Ovary (tissue), 3 donors: ENCODE measurements at regions not wholly inside any gene's neighbourhood (a gene's known extent, or its start where the extent isn't known, plus 50 kb on each side); places are given as distances from the start of the nearest gene placed in this dataset.

Experiments used
- POLR2A ChIP-seq: fragments of 450-650 bp; IDR thresholded peaks from one replicate; pipeline ENCODE4 v1.6.1; 2017; ENCODE audit warnings: antibody characterized with exemption, mild to moderate bottlenecking, moderate library complexity
- TF ChIP-seq, protein P1 (sequence below), 3 donors: fragments of 450-650 bp in 2 of 3; fragments of 200-600 bp in 1 of 3; IDR thresholded peaks; one replicate each; pipeline versions ENCODE4 v1.5.1 to v1.8.0; 2016 to 2022; ENCODE audit warnings: antibody characterized with exemption in 3 of 3, mild to moderate bottlenecking in 1 of 3
- donor health status: DM: no; HTN: no; CAD: no.

- TF ChIP-seq, protein P1, sequence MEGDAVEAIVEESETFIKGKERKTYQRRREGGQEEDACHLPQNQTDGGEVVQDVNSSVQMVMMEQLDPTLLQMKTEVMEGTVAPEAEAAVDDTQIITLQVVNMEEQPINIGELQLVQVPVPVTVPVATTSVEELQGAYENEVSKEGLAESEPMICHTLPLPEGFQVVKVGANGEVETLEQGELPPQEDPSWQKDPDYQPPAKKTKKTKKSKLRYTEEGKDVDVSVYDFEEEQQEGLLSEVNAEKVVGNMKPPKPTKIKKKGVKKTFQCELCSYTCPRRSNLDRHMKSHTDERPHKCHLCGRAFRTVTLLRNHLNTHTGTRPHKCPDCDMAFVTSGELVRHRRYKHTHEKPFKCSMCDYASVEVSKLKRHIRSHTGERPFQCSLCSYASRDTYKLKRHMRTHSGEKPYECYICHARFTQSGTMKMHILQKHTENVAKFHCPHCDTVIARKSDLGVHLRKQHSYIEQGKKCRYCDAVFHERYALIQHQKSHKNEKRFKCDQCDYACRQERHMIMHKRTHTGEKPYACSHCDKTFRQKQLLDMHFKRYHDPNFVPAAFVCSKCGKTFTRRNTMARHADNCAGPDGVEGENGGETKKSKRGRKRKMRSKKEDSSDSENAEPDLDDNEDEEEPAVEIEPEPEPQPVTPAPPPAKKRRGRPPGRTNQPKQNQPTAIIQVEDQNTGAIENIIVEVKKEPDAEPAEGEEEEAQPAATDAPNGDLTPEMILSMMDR (IDR thresholded peaks at IDR 0.05) = no peak
- TF ChIP-seq POLR2A = no peak
Measured at GRCh38 chr5:121239951-121240350, 611.7 kb upstream of the FTMT start.
